Motor neuron (in vitro differentiated cells): ENCODE measurements at regions not wholly inside any gene's neighbourhood (a gene's known extent, or its start where the extent isn't known, plus 50 kb on each side); places are given as distances from the start of the nearest gene placed in this dataset.

ENCODE experiments used
- ATAC-seq, 8 experiments: fragments of 200-7000 bp; cut with Tn5 transposase; replicated peaks in 6 of 8; 2 replicates each; pipeline ENCODE4 v1.8.0; 2021; ENCODE audit warnings: mild to moderate bottlenecking in 8 of 8, moderate library complexity in 8 of 8
- H3K27ac ChIP-seq, 2 donors: fragments of 250-450 bp; sonication (Bioruptor Pico); 2 replicates each; pipeline ENCODE4 v1.9.0; 2021; ENCODE audit warnings: antibody characterized with exemption in 2 of 2, mild to moderate bottlenecking in 2 of 2, moderate library complexity in 1 of 2
- H3K4me1 ChIP-seq, 2 donors: fragments of 250-450 bp; sonication (Bioruptor Pico); replicated peaks in 1 of 2; 2 replicates each; pipeline ENCODE4 v1.6.1; 2021; ENCODE audit warnings: antibody characterized with exemption in 2 of 2, mild to moderate bottlenecking in 2 of 2, moderate library complexity in 1 of 2
- H3K4me3 ChIP-seq, 5 donors: fragments of 250-450 bp; sonication (Bioruptor Pico); 2 replicates each; pipeline ENCODE4 v1.9.0; 2021; ENCODE audit warnings: antibody characterized with exemption in 5 of 5, mild to moderate bottlenecking in 5 of 5, moderate library complexity in 4 of 5
- WGBS, 10 experiments: fragments of 450-650 bp; shearing (Covaris generic); methylation state at CpG; one replicate each; pipeline ENCODE4 v1.0.0; 2022; 5-methylcytosine and 5-hydroxymethylcytosine counted together
- in situ Hi-C, 9 experiments: fragments of 400-800 bp; cut with MboI; loops; one replicate each; pipeline ENCODE4 v1.15.0; 2021; ENCODE audit warnings: low sequenced_read_pairs in 9 of 9, low pct_unique_long_range_greater_than_20kb in 2 of 9; ENCODE audit not compliant: unreplicated experiment in 9 of 9

DNA sequence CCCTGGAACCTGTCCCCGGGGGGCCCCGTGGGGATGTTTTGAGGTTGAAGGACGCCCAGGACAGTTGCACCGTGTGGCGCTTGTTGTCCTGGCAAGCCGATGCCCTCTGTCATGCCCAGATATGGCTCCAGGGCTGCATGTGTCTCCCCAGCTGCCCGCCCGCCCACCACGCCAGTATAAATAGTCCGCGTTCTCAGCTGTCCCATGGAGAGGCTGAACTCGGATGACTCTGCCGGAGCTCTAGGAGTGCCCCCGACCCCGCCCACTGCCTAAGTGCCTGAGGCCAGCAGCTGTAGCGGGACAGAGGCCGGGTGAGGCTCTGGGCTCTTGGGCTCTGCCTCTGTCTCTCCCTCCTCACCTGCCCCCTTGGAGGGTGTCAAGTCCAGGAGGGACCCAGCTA, 83.0 kb upstream of the GATA5 start:
- H3K4me3 ChIP-seq, result no peak overlapping the region
- no peak overlapping the region for H3K27ac ChIP-seq
- H3K4me1 ChIP-seq, result peaks cover 70 to 77% of the 10 kb centered on the region in 2 donors
- 80% methylated on average over 1 of the region's 17 CpGs; no CpG with 5 or more reads in 9 of the 10 experiments for WGBS, 10 experiments
- in situ Hi-C loops, result no loop called here
- ATAC-seq, result peak in 3 of 8 experiments; percentile 85 to 95 (median 90)

DNA sequence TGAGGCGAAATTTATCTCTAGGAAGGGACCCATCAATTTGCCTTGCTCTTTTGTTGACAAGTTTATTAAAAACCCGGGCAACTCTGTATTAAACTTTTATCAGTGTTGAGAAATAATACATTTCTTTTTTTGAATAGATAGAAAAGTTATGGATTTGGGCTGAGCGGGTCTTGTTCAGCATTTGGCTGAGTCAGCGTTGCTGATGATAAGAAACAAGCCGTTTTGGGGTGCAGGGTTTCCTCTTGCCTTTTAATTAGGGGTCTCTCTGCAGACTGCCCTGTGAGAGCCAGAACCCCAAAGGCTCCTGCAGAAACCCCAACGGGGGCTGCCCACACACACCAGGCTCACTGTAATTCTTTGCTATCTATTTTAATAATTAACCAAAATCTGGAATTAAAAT, 82.1 kb upstream of the SLCO4A1 start:
- H3K4me1 ChIP-seq, result peaks cover 56 to 65% of the 10 kb centered on the region in 2 donors
- in situ Hi-C loops, result no loop called here
- ATAC-seq, result no peak
- H3K4me3 ChIP-seq, result no peak overlapping the region
- H3K27ac ChIP-seq, result no peak overlapping the region
- WGBS, 10 experiments, result 4 to 100% (median 71%) methylated on average over 1 to 5 of the region's 6 CpGs; no CpG with 5 or more reads in 2 of the 10 experiments

DNA sequence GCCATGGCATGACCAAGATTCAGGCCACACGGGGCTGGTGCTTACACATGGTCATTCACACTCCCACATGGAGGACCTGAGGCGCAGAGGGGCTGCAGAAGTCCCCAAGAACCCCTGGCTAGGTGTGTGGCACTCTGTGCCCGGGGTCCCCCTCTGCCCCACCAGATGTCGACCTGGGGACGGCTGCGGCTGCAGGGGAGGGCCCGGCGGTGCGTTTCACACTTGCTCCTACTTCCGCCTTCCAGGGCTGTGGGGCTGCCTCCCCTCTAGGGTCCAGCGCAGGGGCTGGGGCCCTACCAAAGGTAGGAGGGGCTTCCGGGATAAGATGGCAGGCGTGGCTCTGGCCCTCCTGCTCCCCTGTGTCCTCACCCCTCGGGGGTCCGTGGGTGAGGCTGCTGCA, 81.1 kb upstream of the SLCO4A1 start:
- Histone ChIP-seq H3K4me3 (no peak overlapping the region), H3K4me1 (peaks cover 46 to 55% of the 10 kb centered on the region in 2 donors), H3K27ac (no peak overlapping the region)
- no peak for ATAC-seq
- in situ Hi-C loops, result no loop called here
- 17% methylated on average over 1 of the region's 15 CpGs; no CpG with 5 or more reads in 9 of the 10 experiments for WGBS, 10 experiments

DNA sequence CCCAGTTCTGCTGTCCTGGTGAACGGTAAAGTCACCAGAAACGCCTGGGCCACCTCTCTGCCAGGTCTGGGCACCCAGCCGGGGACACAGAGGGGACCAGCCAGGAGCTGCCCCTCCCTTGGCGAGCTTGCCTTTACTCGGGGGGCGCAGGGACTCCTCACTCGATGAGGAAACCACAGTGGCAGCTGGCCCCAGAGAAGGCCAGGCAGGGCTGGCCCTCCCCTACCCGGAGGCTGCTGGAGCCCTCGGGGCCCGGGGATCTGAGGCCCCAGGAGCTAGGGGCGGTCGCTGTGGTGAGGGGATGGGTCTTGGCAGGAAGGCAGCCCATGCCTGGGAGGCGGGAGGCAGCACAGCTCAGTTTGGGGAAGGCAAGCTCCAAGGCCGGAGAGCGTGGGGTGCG, 80.4 kb upstream of the SLCO4A1 start:
- H3K4me1 ChIP-seq, result peaks cover 38 to 47% of the 10 kb centered on the region in 2 donors
- no peak overlapping the region for H3K27ac ChIP-seq
- ATAC-seq, result no peak
- in situ Hi-C loops, result no loop called here
- no peak overlapping the region for H3K4me3 ChIP-seq
- 7 to 49% methylated on average over 3 of the region's 16 CpGs; no CpG with 5 or more reads in 8 of the 10 experiments for WGBS, 10 experiments

DNA sequence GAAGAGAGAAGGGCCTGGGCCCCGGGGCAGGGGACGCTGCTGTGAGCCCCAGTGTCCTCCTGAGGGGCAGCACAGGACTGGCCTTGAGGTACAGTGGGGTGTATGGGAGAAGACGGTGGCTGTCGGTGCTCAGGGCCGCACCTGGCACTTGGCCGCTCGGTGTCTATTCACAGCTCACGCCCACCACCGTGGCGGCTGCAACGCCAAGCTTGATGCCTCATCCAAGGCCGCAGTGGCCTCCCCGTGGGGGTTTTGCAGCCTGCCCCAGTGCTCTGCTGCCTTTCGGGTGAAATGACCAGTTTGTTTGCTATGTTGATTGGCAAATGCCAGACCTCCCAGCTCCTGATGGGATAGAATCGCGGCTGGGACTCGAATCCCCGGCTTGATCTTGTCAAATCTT, 79.5 kb upstream of the SLCO4A1 start:
- WGBS, 10 experiments, result 58 to 90% (median 81%) methylated on average over 3 to 7 of the region's 18 CpGs; no CpG with 5 or more reads in 5 of the 10 experiments
- ATAC-seq, result no peak
- in situ Hi-C loops, result no loop called here
- Histone ChIP-seq H3K27ac (no peak overlapping the region), H3K4me3 (no peak overlapping the region), H3K4me1 (peaks cover 29 to 39% of the 10 kb centered on the region in 2 donors)

DNA sequence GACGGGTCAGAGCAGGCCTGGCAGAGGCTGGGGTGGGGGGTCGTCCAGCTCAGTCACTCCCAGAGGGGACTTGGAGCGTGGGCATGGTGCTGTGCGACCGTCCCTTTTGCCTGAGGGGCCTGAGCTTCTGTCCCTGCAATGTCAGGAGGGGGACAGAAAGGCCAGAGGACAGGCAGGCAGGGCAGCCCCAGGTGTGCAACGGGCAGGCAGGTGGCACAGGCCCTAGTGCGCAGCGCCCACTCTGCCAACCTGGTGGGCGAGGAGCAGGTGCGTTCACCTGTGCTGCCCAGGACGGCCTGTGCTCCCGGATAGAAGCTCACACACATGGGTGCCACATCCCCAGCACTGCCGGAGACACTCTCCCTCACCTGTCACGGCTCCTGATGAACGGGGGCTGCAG, 78.7 kb upstream of the SLCO4A1 start:
- Histone ChIP-seq H3K4me3 (no peak overlapping the region), H3K4me1 (peaks cover 25 to 31% of the 10 kb centered on the region in 2 donors), H3K27ac (no peak overlapping the region)
- ATAC-seq, result peak in 1 of 8 experiments; percentile 20
- WGBS, 10 experiments, result 82% methylated on average over 9 of the region's 15 CpGs; no CpG with 5 or more reads in 9 of the 10 experiments
- in situ Hi-C loops, result no loop called here

DNA sequence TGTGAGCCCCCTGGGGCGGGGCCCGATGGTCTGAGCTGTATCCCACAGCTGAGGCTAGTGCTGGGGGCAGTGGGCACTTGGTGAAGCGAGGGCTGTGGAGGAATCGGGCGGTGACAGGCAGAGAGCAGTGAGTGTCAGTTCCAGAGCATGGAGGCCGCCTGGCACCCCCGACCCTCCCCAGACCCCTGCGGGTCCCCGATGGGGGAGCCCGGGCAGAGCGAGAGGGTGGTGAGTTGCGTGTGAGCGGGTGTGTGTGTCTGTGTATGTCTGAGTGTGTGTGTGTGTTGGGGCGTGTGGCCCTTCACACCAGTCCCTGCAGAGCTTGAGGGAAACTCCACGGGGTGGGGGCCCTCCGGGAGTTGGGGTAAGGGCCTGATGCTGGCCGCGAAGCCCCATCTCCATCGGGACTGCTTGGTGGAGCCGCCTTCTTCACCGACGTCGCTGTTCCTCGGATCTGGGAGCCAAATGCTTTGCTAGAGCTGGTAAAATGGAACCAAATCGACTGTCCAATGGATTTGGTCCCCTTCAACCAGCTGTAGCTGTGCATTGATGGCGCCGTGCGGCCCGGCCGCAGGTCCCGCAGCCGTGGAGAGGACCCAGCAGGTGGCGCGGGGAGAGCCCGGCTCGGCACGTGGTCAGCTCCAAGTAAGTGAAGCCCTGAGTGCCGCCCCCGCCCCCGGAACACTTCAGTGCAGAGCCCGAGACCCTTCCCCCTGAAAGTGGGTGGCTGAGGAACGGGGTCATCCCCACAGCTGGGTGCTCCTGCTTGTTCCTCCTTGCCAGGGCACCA, 77.7 kb upstream of the SLCO4A1 start:
- WGBS, 10 experiments, result 91 to 94% methylated on average over 3 to 9 of the region's 42 CpGs; no CpG with 5 or more reads in 8 of the 10 experiments
- H3K27ac ChIP-seq, result no peak overlapping the region
- H3K4me3 ChIP-seq, result no peak overlapping the region
- in situ Hi-C loops, result no loop called here
- peaks cover 18 to 22% of the 10 kb centered on the region in 2 donors for H3K4me1 ChIP-seq
- ATAC-seq, result no peak

DNA sequence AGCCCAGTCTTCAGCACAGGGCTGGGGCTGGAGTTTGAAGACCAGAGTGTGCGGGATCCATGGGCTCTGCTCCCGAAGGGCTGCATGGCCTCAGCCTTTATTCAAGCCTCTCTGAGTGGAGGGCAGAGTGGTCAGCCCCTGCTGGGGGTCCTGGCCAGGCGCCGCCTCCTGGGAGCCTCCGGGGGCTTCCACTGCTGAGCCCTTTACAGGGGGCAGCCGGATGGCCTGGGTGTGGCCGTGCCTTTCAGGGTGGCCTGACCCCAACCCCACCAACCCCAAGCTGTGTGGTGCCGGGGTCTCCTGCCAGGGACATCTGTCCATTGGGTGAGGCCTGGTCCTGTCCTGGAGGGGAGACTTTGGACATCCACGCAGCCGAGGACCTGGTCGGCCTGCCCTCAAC, 76.0 kb upstream of the SLCO4A1 start:
- Histone ChIP-seq H3K4me1 (peaks cover 11 to 14% of the 10 kb centered on the region in 2 donors), H3K27ac (no peak overlapping the region), H3K4me3 (no peak overlapping the region)
- ATAC-seq, result no peak
- WGBS, 10 experiments, result 0 to 100% (median 75%) methylated on average over 1 to 2 of the region's 11 CpGs; no CpG with 5 or more reads in 6 of the 10 experiments
- in situ Hi-C loops, result no loop called here

DNA sequence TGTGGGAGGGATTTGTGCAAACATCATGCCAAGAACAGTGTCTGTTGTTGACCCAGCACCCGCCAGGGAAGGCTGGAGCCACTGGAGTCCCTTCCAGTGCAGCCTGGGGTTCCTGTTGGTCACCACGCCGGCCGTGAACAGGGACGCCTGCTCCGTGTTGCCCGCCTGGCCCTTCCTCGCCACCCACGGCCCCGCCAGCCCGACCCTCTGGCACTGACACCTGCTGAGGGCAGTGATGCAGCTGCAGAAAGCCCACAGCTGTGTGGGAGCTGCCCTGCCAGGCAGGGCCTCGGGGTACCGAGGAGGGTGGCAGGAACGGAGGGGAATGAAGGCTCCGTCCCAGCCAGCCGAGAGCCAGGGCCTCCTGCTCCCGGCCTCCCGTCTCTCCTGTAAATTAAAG, 75.5 kb upstream of the SLCO4A1 start:
- ATAC-seq, result no peak
- WGBS, 10 experiments, result 33 to 100% (median 85%) methylated on average over 2 to 6 of the region's 18 CpGs; no CpG with 5 or more reads in 5 of the 10 experiments
- Histone ChIP-seq H3K4me1 (peaks cover 7 to 9% of the 10 kb centered on the region in 2 donors), H3K4me3 (no peak overlapping the region), H3K27ac (no peak overlapping the region)
- in situ Hi-C loops, result no loop called here

DNA sequence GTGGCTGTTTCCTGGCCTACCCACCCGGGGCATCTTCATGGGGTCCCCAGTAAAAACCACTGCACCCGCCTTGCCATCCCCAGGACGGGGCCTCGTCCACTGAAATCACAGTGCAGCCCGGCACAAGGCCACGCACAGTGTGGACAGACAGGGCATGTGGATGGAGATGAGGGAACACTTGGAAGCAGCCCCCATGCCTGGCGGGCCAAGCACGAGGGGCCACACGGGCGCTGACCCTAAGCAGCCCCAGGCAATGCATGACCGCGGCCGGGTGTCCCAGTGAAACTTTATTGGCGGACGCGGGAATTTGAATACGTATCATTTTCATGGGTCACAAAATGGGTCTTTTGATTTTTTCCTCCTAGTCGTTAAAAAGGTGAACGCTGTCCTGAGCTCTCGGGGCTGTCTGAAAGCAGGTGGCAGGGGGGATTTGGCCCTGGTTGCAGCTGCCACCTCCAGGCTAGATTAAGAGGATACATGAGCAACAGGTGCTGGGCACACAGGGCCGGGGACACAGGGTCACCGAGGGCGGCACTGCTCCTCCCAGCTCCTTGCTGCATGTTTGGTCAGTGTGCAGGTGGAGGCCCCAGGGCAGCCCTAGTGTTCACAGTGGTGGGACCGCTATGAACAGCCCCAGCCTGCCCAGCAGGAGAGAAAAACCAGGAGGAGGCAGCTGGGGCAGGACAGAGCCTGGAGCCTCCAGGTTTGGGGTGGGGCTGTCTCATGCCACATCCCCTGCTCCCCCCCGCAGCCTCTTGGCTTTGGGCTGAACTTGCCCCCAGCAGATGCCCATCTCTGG, 74.9 kb upstream of the SLCO4A1 start:
- Histone ChIP-seq H3K4me3 (no peak overlapping the region), H3K27ac (no peak overlapping the region), H3K4me1 (peaks cover 5 to 7% of the 10 kb centered on the region in 2 donors)
- in situ Hi-C loops, result no loop called here
- WGBS, 10 experiments, result 71 to 90% (median 80%) methylated on average over 2 to 13 of the region's 25 CpGs; no CpG with 5 or more reads in 4 of the 10 experiments
- peak in 1 of 8 experiments; percentile 6 for ATAC-seq

DNA sequence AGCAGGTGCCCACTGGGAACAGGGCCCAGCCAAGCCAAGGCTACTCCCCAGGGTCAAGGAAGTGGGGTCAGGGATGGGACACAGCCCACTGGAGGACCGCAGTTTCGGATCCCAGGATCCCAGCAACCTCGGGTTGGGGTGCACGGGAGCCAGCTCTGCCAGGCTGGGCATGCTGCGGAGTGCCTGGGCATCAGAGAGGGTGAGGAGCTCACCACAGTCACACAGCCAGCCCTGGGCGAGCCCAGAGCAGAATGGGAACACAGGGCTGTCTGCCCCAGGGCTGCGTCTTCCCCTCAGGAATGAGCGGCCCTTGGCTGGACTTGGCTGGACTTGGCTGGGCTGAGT, 74.3 kb upstream of the SLCO4A1 start:
- in situ Hi-C loops, result no loop called here
- peaks cover 5 to 7% of the 10 kb centered on the region in 2 donors for H3K4me1 ChIP-seq
- H3K4me3 ChIP-seq, result no peak overlapping the region
- WGBS, 10 experiments, result 60 to 77% methylated on average over 1 to 5 of the region's 8 CpGs; no CpG with 5 or more reads in 8 of the 10 experiments
- ATAC-seq, result no peak
- H3K27ac ChIP-seq, result no peak overlapping the region

DNA sequence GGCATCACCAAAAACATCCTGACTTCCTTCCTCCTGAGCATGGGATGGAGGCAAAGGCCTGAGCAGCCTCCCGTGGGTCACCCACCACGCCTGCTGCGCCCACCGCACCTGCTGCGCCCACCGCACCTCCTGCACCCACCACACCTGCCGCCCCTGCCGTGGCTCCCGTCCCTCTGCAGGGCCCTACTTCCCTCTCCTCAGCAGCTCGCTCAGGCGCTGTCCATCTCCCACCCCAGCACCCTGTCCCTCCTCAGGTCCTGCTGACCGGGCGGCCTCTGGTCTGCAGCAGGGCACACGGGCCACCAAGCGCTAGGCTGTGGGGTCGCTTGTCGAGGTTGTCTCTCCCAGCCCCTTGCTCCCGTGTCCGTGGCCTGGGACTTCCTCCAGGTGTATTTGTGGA, 72.7 kb upstream of the SLCO4A1 start:
- H3K4me3 ChIP-seq, result no peak overlapping the region
- H3K27ac ChIP-seq, result no peak overlapping the region
- in situ Hi-C loops, result no loop called here
- peaks cover 0 to 9% of the 10 kb centered on the region in 2 donors for H3K4me1 ChIP-seq
- no peak for ATAC-seq
- 91 to 100% methylated on average over 2 to 8 of the region's 19 CpGs; no CpG with 5 or more reads in 8 of the 10 experiments for WGBS, 10 experiments

DNA sequence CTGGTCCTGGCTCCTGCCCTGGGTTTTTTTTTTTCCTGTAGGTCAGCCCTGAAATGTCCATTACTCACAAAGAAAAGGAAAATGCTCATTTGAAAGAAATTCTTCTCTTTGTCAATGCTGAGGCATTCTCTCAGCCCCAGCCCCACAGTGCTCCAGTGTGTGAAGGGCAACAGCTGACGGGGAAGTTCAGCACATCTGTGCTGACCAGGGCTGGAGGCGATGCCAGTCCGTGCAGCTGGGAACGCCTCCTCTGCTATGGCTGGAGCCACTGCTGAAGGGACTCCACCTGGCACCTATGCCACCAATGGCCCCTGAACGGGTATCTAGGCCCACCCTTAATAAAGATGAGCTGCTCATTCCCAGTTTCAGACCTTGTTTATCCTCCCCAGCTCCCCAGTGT, 71.9 kb upstream of the SLCO4A1 start:
- in situ Hi-C loops, result no loop called here
- H3K4me3 ChIP-seq, result no peak overlapping the region
- no peak overlapping the region for H3K27ac ChIP-seq
- no peak for ATAC-seq
- 24 to 80% (median 71%) methylated on average over 1 to 5 of the region's 5 CpGs; no CpG with 5 or more reads in 6 of the 10 experiments for WGBS, 10 experiments
- H3K4me1 ChIP-seq, result peaks cover 7 to 17% of the 10 kb centered on the region in 2 donors
